Mesendoderm (in vitro differentiated cells): ENCODE measurements at regions not wholly inside any gene's neighbourhood (a gene's known extent, or its start where the extent isn't known, plus 50 kb on each side); places are given as distances from the start of the nearest gene placed in this dataset.
A peak's percentile ranks its signal among the peaks of the same experiment; 100 is the strongest.

Source experiments
- DNase-seq: peaks from one replicate; pipeline ENCODE4 v3.0.0; 2013
- H2AK5ac ChIP-seq: 2 replicates; pipeline ENCODE4 v1.6.1; 2013; ENCODE audit warnings: low read length, inconsistent platforms
- H2BK120ac ChIP-seq: 2 replicates; pipeline ENCODE4 v1.6.1; 2013; ENCODE audit warnings: low read depth, mild to moderate bottlenecking, low read length, moderate library complexity, mixed read lengths
- H2BK15ac ChIP-seq: replicated peaks from 2 replicates; pipeline ENCODE4 v1.6.1; 2013; ENCODE audit warnings: low read depth, mild to moderate bottlenecking, moderate library complexity
- H2BK5ac ChIP-seq: 2 replicates; pipeline ENCODE4 v1.6.1; 2013; ENCODE audit warnings: low read length, inconsistent platforms
- H3K18ac ChIP-seq: 2 replicates; pipeline ENCODE4 v1.6.1; 2013; ENCODE audit warnings: mild to moderate bottlenecking, low read length, mixed read lengths
- H3K23ac ChIP-seq: one replicate; pipeline ENCODE4 v1.6.1; 2013; ENCODE audit warnings: low read length
- H3K27ac ChIP-seq: 2 replicates; pipeline ENCODE4 v1.5.1; 2013; ENCODE audit warnings: low read depth, mild to moderate bottlenecking, inconsistent platforms, low read length, moderate library complexity
- H3K27me3 ChIP-seq: 2 replicates; pipeline ENCODE4 v1.6.1; 2013; ENCODE audit warnings: low read length, control low read depth, mild to moderate bottlenecking, inconsistent platforms; ENCODE audit not compliant: insufficient read depth, poor library complexity
- H3K36me3 ChIP-seq: 2 replicates; pipeline ENCODE4 v1.6.1; 2013; ENCODE audit warnings: low read length, inconsistent platforms; ENCODE audit not compliant: control insufficient read depth, insufficient read depth
- H3K4ac ChIP-seq: one replicate; pipeline ENCODE4 v1.6.1; 2013; ENCODE audit warnings: low read depth, mild to moderate bottlenecking, low read length, moderate library complexity
- H3K4me1 ChIP-seq: 2 replicates; pipeline ENCODE4 v1.6.1; 2013; ENCODE audit warnings: low read depth, low read length, inconsistent platforms; ENCODE audit not compliant: control insufficient read depth
- H3K4me2 ChIP-seq: 2 replicates; pipeline ENCODE4 v1.6.1; 2013; ENCODE audit warnings: low read length
- H3K4me3 ChIP-seq: 2 replicates; pipeline ENCODE4 v1.5.1; 2013; ENCODE audit warnings: mild to moderate bottlenecking, low read length
- H3K56ac ChIP-seq: one replicate; pipeline ENCODE4 v1.6.1; 2013; ENCODE audit warnings: low read length
- H3K79me1 ChIP-seq: 2 replicates; pipeline ENCODE4 v1.6.1; 2013; ENCODE audit warnings: low read length, inconsistent platforms
- H3K79me2 ChIP-seq: 2 replicates; pipeline ENCODE4 v1.6.1; 2013; ENCODE audit warnings: mild to moderate bottlenecking, low read length; ENCODE audit not compliant: control insufficient read depth, insufficient read depth
- H3K9ac ChIP-seq: 2 replicates; pipeline ENCODE4 v1.6.1; 2013; ENCODE audit warnings: low read length, inconsistent platforms
- H4K5ac ChIP-seq: one replicate; pipeline ENCODE4 v1.6.1; 2013; ENCODE audit warnings: low read length
- H4K8ac ChIP-seq: one replicate; pipeline ENCODE4 v1.6.1; 2013; ENCODE audit warnings: low read depth, mild to moderate bottlenecking, control low read depth, low read length, moderate library complexity
- WGBS: extraction: QIAGEN DNeasy Blood & Tissue Kit; methylation state at CpG from one replicate; pipeline ENCODE4 v1.1.7; 2013; ENCODE audit warnings: low lambda C conversion rate, missing lambda C conversion rate; ENCODE audit not compliant: insufficient coverage; ENCODE audit errors: extremely low coverage; 5-methylcytosine and 5-hydroxymethylcytosine counted together

GRCh38 chr9:107144475-107144874, 138.6 kb upstream of the RAD23B start:
- Histone ChIP-seq H2BK15ac (no peak overlapping the region), H4K5ac (no peak overlapping the region), H3K56ac (no peak overlapping the region), H2AK5ac (no peak overlapping the region), H3K27me3 (no peaks in the 10 kb centered on the region), H2BK120ac (no peak overlapping the region), H3K4ac (no peak overlapping the region), H3K18ac (no peak overlapping the region), H3K36me3 (no peaks in the 10 kb centered on the region), H3K4me2 (no peak overlapping the region), H3K23ac (no peak overlapping the region), H3K4me3 (no peak overlapping the region), H3K4me1 (no peaks in the 10 kb centered on the region), H3K79me2 (no peaks in the 10 kb centered on the region), H3K79me1 (no peaks in the 10 kb centered on the region), H3K9ac (no peak overlapping the region), H3K27ac (no peak overlapping the region), H2BK5ac (no peak overlapping the region), H4K8ac (no peak overlapping the region)
- DNase-seq, result no peak
- no CpG with 5 or more reads among the region's 1 CpG for WGBS

DNA sequence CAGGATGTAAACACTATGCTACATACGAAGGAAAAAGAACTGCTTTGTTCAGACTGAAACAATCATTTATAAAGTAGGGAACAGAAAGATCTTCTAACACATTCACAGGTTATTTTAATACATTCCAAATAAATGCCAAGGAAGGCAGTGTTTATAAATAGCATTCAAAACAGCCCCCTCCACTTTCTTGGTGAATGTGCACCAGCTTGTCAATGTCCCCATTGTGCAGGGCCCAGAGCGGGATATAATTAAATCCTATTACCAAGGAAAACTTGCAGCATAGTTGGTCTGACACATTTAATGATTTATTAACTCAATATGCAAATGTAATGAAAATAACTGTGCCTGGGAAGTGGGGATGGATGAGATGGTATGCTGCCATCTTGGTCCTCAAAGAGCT, 135.9 kb upstream of the RAD23B start:
- Histone ChIP-seq H2BK15ac (no peak overlapping the region), H3K56ac (no peak overlapping the region), H3K18ac (no peak overlapping the region), H3K4me1 (no peaks in the 10 kb centered on the region), H3K79me1 (no peaks in the 10 kb centered on the region), H3K4me2 (no peak overlapping the region), H3K27ac (no peak overlapping the region), H2BK120ac (no peak overlapping the region), H3K27me3 (no peaks in the 10 kb centered on the region), H4K5ac (no peak overlapping the region), H2AK5ac (no peak overlapping the region), H2BK5ac (no peak overlapping the region), H3K4ac (no peak overlapping the region), H3K36me3 (no peaks in the 10 kb centered on the region), H4K8ac (no peak overlapping the region), H3K4me3 (no peak overlapping the region), H3K9ac (no peak overlapping the region), H3K23ac (no peak overlapping the region), H3K79me2 (no peaks in the 10 kb centered on the region)
- WGBS, result no CpG with 5 or more reads among the region's 2 CpGs
- DNase-seq, result no peak

- no peak overlapping the region for H2BK5ac ChIP-seq
Observed at GRCh38 chr9:107148216-107148615, 134.9 kb upstream of the RAD23B start.

GRCh38 chr9:107149756-107150155, 133.3 kb upstream of the RAD23B start:
- Histone ChIP-seq H3K18ac (no peak overlapping the region), H3K4me2 (no peak overlapping the region), H3K27ac (no peak overlapping the region), H3K4ac (no peak overlapping the region), H3K36me3 (no peaks in the 10 kb centered on the region), H2BK5ac (no peak overlapping the region), H3K9ac (no peak overlapping the region), H2AK5ac (no peak overlapping the region), H3K56ac (no peak overlapping the region), H2BK120ac (no peak overlapping the region), H3K79me1 (no peaks in the 10 kb centered on the region), H4K8ac (no peak overlapping the region), H3K79me2 (no peaks in the 10 kb centered on the region), H3K4me1 (no peaks in the 10 kb centered on the region), H3K23ac (no peak overlapping the region), H4K5ac (no peak overlapping the region), H3K4me3 (no peak overlapping the region), H2BK15ac (no peak overlapping the region), H3K27me3 (no peaks in the 10 kb centered on the region)
- WGBS, result no CpG with 5 or more reads among the region's 2 CpGs
- no peak for DNase-seq

More at GRCh38 chr9:107148216-107148615, 134.9 kb upstream of the RAD23B start:
- Histone ChIP-seq H3K79me2 (no peaks in the 10 kb centered on the region), H3K27me3 (no peaks in the 10 kb centered on the region), H3K23ac (no peak overlapping the region), H2AK5ac (no peak overlapping the region), H3K79me1 (no peaks in the 10 kb centered on the region), H3K4me3 (no peak overlapping the region), H3K56ac (no peak overlapping the region), H3K4me2 (no peak overlapping the region), H3K18ac (no peak overlapping the region), H3K9ac (no peak overlapping the region), H2BK15ac (no peak overlapping the region), H4K5ac (no peak overlapping the region), H3K4me1 (no peaks in the 10 kb centered on the region), H3K36me3 (no peaks in the 10 kb centered on the region), H3K27ac (no peak overlapping the region), H3K4ac (no peak overlapping the region), H2BK120ac (no peak overlapping the region), H4K8ac (no peak overlapping the region)
- WGBS, result no CpG with 5 or more reads among the region's 2 CpGs
- no peak for DNase-seq

- H2BK120ac ChIP-seq, result no peak overlapping the region
- no peak overlapping the region for H2AK5ac ChIP-seq
- no peak overlapping the region for H3K4me2 ChIP-seq
- H4K8ac ChIP-seq, result no peak overlapping the region
- H2BK5ac ChIP-seq, result no peak overlapping the region
- no CpG with 5 or more reads among the region's 3 CpGs for WGBS
- no peak overlapping the region for H3K18ac ChIP-seq
- no peaks in the 10 kb centered on the region for H3K4me1 ChIP-seq
- DNase-seq, result peak; percentile 31
- H3K23ac ChIP-seq, result no peak overlapping the region
- no peaks in the 10 kb centered on the region for H3K27me3 ChIP-seq
- no peak overlapping the region for H2BK15ac ChIP-seq
- H3K79me2 ChIP-seq, result no peaks in the 10 kb centered on the region
- H3K4me3 ChIP-seq, result no peak overlapping the region
- no peak overlapping the region for H3K9ac ChIP-seq
- H3K56ac ChIP-seq, result no peak overlapping the region
- H4K5ac ChIP-seq, result no peak overlapping the region
- no peaks in the 10 kb centered on the region for H3K79me1 ChIP-seq
- H3K27ac ChIP-seq, result no peak overlapping the region
- no peaks in the 10 kb centered on the region for H3K36me3 ChIP-seq
- H3K4ac ChIP-seq, result no peak overlapping the region
Observed at GRCh38 chr9:107153336-107153735, 129.7 kb upstream of the RAD23B start.

DNA sequence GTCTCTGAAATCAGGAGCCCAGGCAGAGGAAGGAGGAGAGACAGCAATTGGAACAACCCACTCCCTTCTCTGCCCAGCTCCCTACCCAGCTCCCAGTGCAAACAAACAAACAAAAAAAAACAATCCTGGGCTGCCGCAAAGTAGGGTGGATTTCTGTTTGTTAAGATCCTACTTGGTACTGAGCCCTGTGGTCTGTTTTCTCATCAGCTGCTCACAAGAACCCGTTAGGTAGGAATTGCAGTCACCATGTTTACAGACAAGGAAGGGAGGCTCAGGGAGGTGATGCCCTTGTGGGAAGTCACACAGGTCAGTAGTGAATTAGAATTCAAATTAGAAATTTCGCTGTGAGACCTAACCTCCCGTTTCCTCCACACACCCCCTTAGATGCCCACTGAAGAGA, 128.8 kb upstream of the RAD23B start:
- Histone ChIP-seq H3K4me1 (no peaks in the 10 kb centered on the region), H3K4ac (no peak overlapping the region), H3K4me2 (no peak overlapping the region), H3K18ac (no peak overlapping the region), H2BK15ac (no peak overlapping the region), H3K27ac (no peak overlapping the region), H3K79me2 (no peaks in the 10 kb centered on the region), H2AK5ac (no peak overlapping the region), H4K5ac (no peak overlapping the region), H3K23ac (no peak overlapping the region), H3K36me3 (no peaks in the 10 kb centered on the region), H3K56ac (no peak overlapping the region), H2BK5ac (no peak overlapping the region), H3K27me3 (no peaks in the 10 kb centered on the region), H4K8ac (no peak overlapping the region), H3K9ac (no peak overlapping the region), H3K4me3 (no peak overlapping the region), H3K79me1 (no peaks in the 10 kb centered on the region), H2BK120ac (no peak overlapping the region)
- no peak for DNase-seq
- no CpG with 5 or more reads among the region's 4 CpGs for WGBS
